Prostate gland (tissue), 2 donors: ENCODE measurements at regions not wholly inside any gene's neighbourhood (a gene's known extent, or its start where the extent isn't known, plus 50 kb on each side); places are given as distances from the start of the nearest gene placed in this dataset.
"Not testable (repeated sequence)": the region's sequence is repeated elsewhere in the genome, so short reads cannot be mapped to it uniquely, and the experiment has no call there.

ENCODE experiments used
- DNase-seq: peaks from one replicate; pipeline ENCODE4 v3.0.0-alpha.2; 2019; ENCODE audit warnings: low spot score
- H3K27ac ChIP-seq, 2 donors: fragments of 200-600 bp; sonication (generic); 2 replicates each; pipeline ENCODE4 v1.5.1; 2017 to 2019
- H3K27me3 ChIP-seq: fragments of 200-600 bp; sonication (generic); replicated peaks from 2 replicates; pipeline ENCODE4 v1.5.1; 2019; ENCODE audit not compliant: insufficient read depth
- H3K36me3 ChIP-seq, 2 donors: fragments of 200-600 bp; sonication (generic); 1 replicate in 1 of 2; 2 replicates in 1 of 2; pipeline versions ENCODE4 v1.5.1 to v1.8.1; 2017 to 2019
- H3K4me1 ChIP-seq: fragments of 200-600 bp; sonication (generic); replicated peaks from 2 replicates; pipeline ENCODE4 v1.5.1; 2019
- H3K4me3 ChIP-seq, 2 donors: fragments of 200-600 bp; sonication (generic); 2 replicates each; pipeline ENCODE4 v1.5.1; 2017 to 2019
- H3K9me3 ChIP-seq: fragments of 200-600 bp; sonication (generic); 2 replicates; pipeline ENCODE4 v1.5.1; 2017
- CTCF ChIP-seq, 4 experiments: fragments of 200-600 bp in 2 of 4; fragments of 450-650 bp in 2 of 4; sonication (generic) in 2 of 4; IDR thresholded peaks; 1 replicate in 3 of 4; 2 replicates in 1 of 4; pipeline ENCODE4 v1.5.1; 2016 to 2019; ENCODE audit warnings: antibody characterized with exemption in 4 of 4, mild to moderate bottlenecking in 2 of 4, moderate library complexity in 2 of 4
- POLR2A ChIP-seq: fragments of 450-650 bp; IDR thresholded peaks from one replicate; pipeline ENCODE4 v1.6.1; 2016; ENCODE audit warnings: antibody characterized with exemption, mild to moderate bottlenecking
- POLR2AphosphoS5 ChIP-seq: sonication (generic); formaldehyde crosslinking; IDR thresholded peaks from one replicate; pipeline ENCODE4 v1.6.1; 2017; ENCODE audit warnings: antibody characterized with exemption
- WGBS: methylation state at CpG from one replicate; pipeline ENCODE4 v1.1.5; 2018; 5-methylcytosine and 5-hydroxymethylcytosine counted together
- intact Hi-C: fragments of 100-400 bp; cut with DNase I; formaldehyde crosslinking; loops from one replicate; pipeline ENCODE4 v1.14.2; 2022

GRCh38 chr6:121633309-121633708 is 197.9 kb downstream of the GJA1 start:
- intact Hi-C loops, result no loop called here
- Histone ChIP-seq H3K9me3 (no peaks in the 10 kb centered on the region), H3K27me3 (no peaks in the 10 kb centered on the region), H3K27ac (no peak overlapping the region), H3K4me1 (no peaks in the 10 kb centered on the region), H3K4me3 (no peak overlapping the region), H3K36me3 (no peaks in the 10 kb centered on the region)
- no peak for TF ChIP-seq POLR2AphosphoS5
- no peak for TF ChIP-seq POLR2A
- no peak for TF ChIP-seq CTCF (IDR thresholded peaks at IDR 0.05)
- DNase-seq, result no peak

DNA sequence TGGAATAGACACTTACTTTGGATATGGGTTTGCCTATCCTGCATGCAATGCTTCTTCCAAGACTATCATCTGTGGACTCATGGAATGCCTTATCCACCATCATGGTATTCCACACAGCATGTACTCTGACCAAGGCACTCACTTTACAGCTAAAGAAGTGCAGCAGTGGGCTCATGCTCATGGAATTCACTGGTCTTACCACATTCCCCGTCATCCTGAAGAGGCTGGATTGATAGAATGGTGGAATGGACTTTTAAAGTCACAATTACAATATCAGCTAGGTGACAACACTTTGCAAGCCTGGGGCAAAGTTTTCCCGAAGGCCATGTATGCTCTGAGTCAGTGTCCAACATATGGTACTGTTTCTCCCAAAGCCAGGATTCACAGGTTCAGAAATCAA is 199.1 kb downstream of the GJA1 start:
- H3K36me3 ChIP-seq, H3K27me3 ChIP-seq, H3K27ac ChIP-seq, intact Hi-C loops, H3K4me3 ChIP-seq, H3K4me1 ChIP-seq, DNase-seq, H3K9me3 ChIP-seq: not testable (repeated sequence)
- 82% methylated on average over 2 of the region's 2 CpGs for whole genome bisulfite sequencing

- no peak for DNase-seq
- no peaks in the 10 kb centered on the region for H3K4me1 ChIP-seq
- no peaks in the 10 kb centered on the region for H3K9me3 ChIP-seq
- 92% methylated on average over 2 of the region's 2 CpGs for WGBS
- no peak overlapping the region for H3K4me3 ChIP-seq
- no peaks in the 10 kb centered on the region for H3K27me3 ChIP-seq
- TF ChIP-seq CTCF (IDR thresholded peaks at IDR 0.05) (no peak), POLR2AphosphoS5 (no peak), POLR2A (no peak)
- intact Hi-C loops, result no loop called here
- no peak overlapping the region for H3K27ac ChIP-seq
- H3K36me3 ChIP-seq, result no peaks in the 10 kb centered on the region
These were observed 199.9 kb downstream of the GJA1 start for GRCh38 chr6:121635355-121635754.

DNA sequence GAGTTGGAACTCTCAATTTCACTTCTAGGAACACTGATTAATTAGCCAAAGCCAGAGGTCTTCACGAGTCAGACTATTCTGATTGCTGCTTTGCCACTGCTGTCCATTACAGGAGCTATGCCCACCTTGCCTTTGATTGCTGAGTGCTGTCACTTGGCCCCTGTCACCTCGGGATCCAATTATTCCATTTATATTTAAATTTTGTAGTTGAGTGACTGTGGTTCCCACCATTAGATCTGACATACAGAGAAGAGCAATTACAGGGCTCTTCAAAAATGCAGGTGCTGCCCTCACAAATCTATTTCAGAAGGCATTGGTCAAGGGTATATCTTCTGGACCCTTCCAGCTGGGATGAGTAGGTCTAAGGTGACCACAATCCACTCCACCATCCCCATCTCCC is 200.8 kb downstream of the GJA1 start:
- H3K36me3 ChIP-seq, intact Hi-C loops: not testable (repeated sequence)
- WGBS, result 71% methylated on average over 2 of the region's 2 CpGs

GRCh38 chr6:121639021-121639420 is 203.6 kb downstream of the GJA1 start:
- TF ChIP-seq POLR2AphosphoS5, result no peak
- TF ChIP-seq POLR2A, result no peak
- TF ChIP-seq CTCF (IDR thresholded peaks at IDR 0.05), result no peak
- intact Hi-C loops, result no loop called here
- no peak overlapping the region for H3K4me3 ChIP-seq
- no peaks in the 10 kb centered on the region for H3K27me3 ChIP-seq
- H3K27ac ChIP-seq, result no peak overlapping the region
- WGBS, result 60% methylated on average over 2 of the region's 2 CpGs
- H3K36me3 ChIP-seq, result no peaks in the 10 kb centered on the region
- no peaks in the 10 kb centered on the region for H3K4me1 ChIP-seq
- no peak for DNase-seq
- H3K9me3 ChIP-seq, result no peaks in the 10 kb centered on the region

More for the DNA sequence above, 200.8 kb downstream of the GJA1 start:
- H3K9me3 ChIP-seq, H3K27me3 ChIP-seq, DNase-seq, H3K4me3 ChIP-seq, H3K27ac ChIP-seq, H3K4me1 ChIP-seq: not testable (repeated sequence)

- TF ChIP-seq POLR2AphosphoS5, result no peak
- TF ChIP-seq POLR2A, result no peak
- TF ChIP-seq CTCF (IDR thresholded peaks at IDR 0.05), result no peak
- no peak for DNase-seq
- intact Hi-C loops, result no loop called here
- H3K36me3 ChIP-seq, result no peaks in the 10 kb centered on the region
- WGBS, result 66% methylated on average over 3 of the region's 3 CpGs
- no peak overlapping the region for H3K27ac ChIP-seq
- no peaks in the 10 kb centered on the region for H3K4me1 ChIP-seq
- H3K27me3 ChIP-seq, result no peaks in the 10 kb centered on the region
- H3K9me3 ChIP-seq, result no peaks in the 10 kb centered on the region
- no peak overlapping the region for H3K4me3 ChIP-seq
These were observed 205.7 kb downstream of the GJA1 start for GRCh38 chr6:121641158-121641557.
